Neuronal stem cell (in vitro differentiated cells): ENCODE measurements at regions not wholly inside any gene's neighbourhood (a gene's known extent, or its start where the extent isn't known, plus 50 kb on each side); places are given as distances from the start of the nearest gene placed in this dataset.

Experiments
- DNase-seq: peaks from one replicate; pipeline ENCODE4 v3.0.0-alpha.2; 2013; ENCODE audit warnings: low spot score
- H2AFZ ChIP-seq: one replicate; pipeline ENCODE4 v1.6.1; 2013; ENCODE audit warnings: mild to moderate bottlenecking, low read length, inconsistent platforms
- H2AK5ac ChIP-seq: 2 replicates; pipeline ENCODE4 v1.6.1; 2013; ENCODE audit warnings: low read depth, mild to moderate bottlenecking, inconsistent platforms, low read length, moderate library complexity, mixed read lengths
- H2BK120ac ChIP-seq: 2 replicates; pipeline ENCODE4 v1.6.1; 2013; ENCODE audit warnings: low read depth, mild to moderate bottlenecking, inconsistent platforms, low read length, moderate library complexity, mixed read lengths
- H2BK12ac ChIP-seq: one replicate; pipeline ENCODE4 v1.6.1; 2013; ENCODE audit warnings: low read length, inconsistent platforms
- H2BK15ac ChIP-seq: 2 replicates; pipeline ENCODE4 v1.6.1; 2013; ENCODE audit warnings: mild to moderate bottlenecking, low read length, inconsistent platforms, mixed read lengths
- H2BK5ac ChIP-seq: one replicate; pipeline ENCODE4 v1.6.1; 2013; ENCODE audit warnings: inconsistent platforms, mild to moderate bottlenecking, low read length, moderate library complexity
- H3K14ac ChIP-seq: one replicate; pipeline ENCODE4 v1.6.1; 2013; ENCODE audit warnings: low read length, inconsistent platforms
- H3K18ac ChIP-seq: 2 replicates; pipeline ENCODE4 v1.6.1; 2013; ENCODE audit warnings: low read length, inconsistent platforms
- H3K23ac ChIP-seq: 2 replicates; pipeline ENCODE4 v1.6.1; 2013; ENCODE audit warnings: low read depth, mild to moderate bottlenecking, mixed read lengths, low read length, inconsistent platforms; ENCODE audit not compliant: poor library complexity
- H3K27ac ChIP-seq: replicated peaks from 3 replicates; pipeline ENCODE4 v1.5.1; 2013; ENCODE audit warnings: low read length, inconsistent platforms
- H3K27me3 ChIP-seq, 3 experiments: 2 replicates each; pipeline ENCODE4 v1.6.1; 2013; ENCODE audit warnings: low read length in 3 of 3, mild to moderate bottlenecking in 2 of 3, inconsistent platforms in 1 of 3, low read depth in 1 of 3, mixed read lengths in 1 of 3, moderate library complexity in 1 of 3; ENCODE audit not compliant: control insufficient read depth in 3 of 3, insufficient read depth in 3 of 3
- H3K36me3 ChIP-seq, 2 donors: replicated peaks in 1 of 2; 2 replicates each; pipeline ENCODE4 v1.6.1; 2013; ENCODE audit warnings: low read length in 2 of 2; ENCODE audit not compliant: control insufficient read depth in 2 of 2, insufficient read depth in 2 of 2
- H3K4ac ChIP-seq: 2 replicates; pipeline ENCODE4 v1.6.1; 2013; ENCODE audit warnings: inconsistent platforms, mild to moderate bottlenecking, low read length, moderate library complexity
- H3K4me1 ChIP-seq, 2 donors: 1 replicate in 1 of 2; 2 replicates in 1 of 2; pipeline ENCODE4 v1.6.1; 2013; ENCODE audit warnings: low read length in 2 of 2, low read depth in 1 of 2; ENCODE audit not compliant: control insufficient read depth in 2 of 2, insufficient read depth in 1 of 2
- H3K4me2 ChIP-seq: one replicate; pipeline ENCODE4 v1.6.1; 2013; ENCODE audit warnings: mild to moderate bottlenecking, low read length, inconsistent platforms; ENCODE audit not compliant: insufficient read depth, poor library complexity, severe bottlenecking
- H3K4me3 ChIP-seq, 2 donors: 2 replicates each; pipeline ENCODE4 v1.5.1; 2013; ENCODE audit warnings: low read length in 2 of 2, mild to moderate bottlenecking in 2 of 2, inconsistent platforms in 1 of 2, moderate library complexity in 1 of 2
- H3K79me1 ChIP-seq: one replicate; pipeline ENCODE4 v1.6.1; 2013; ENCODE audit warnings: low read depth, mild to moderate bottlenecking, inconsistent platforms, low read length, moderate library complexity
- H3K9ac ChIP-seq: one replicate; pipeline ENCODE4 v1.6.1; 2013; ENCODE audit warnings: mild to moderate bottlenecking, low read depth, low read length, inconsistent platforms; ENCODE audit not compliant: poor library complexity
- H3K9me3 ChIP-seq, 2 donors: replicated peaks in 1 of 2; 2 replicates each; pipeline versions ENCODE3 to v1.6.1; 2013; ENCODE audit warnings: low read length in 2 of 2, mild to moderate bottlenecking in 2 of 2, inconsistent platforms in 1 of 2, low read depth in 1 of 2, mixed read lengths in 1 of 2, moderate library complexity in 1 of 2; ENCODE audit not compliant: control insufficient read depth in 2 of 2, insufficient read depth in 1 of 2
- H4K8ac ChIP-seq: one replicate; pipeline ENCODE4 v1.6.1; 2013; ENCODE audit warnings: low read depth, mild to moderate bottlenecking, inconsistent platforms, low read length, moderate library complexity
- H4K91ac ChIP-seq: one replicate; pipeline ENCODE4 v1.6.1; 2013; ENCODE audit warnings: low read length, low read depth, mild to moderate bottlenecking, inconsistent platforms; ENCODE audit not compliant: poor library complexity
- WGBS, 2 donors: extraction: QIAGEN DNeasy Blood & Tissue Kit; methylation state at CpG; one replicate each; pipeline ENCODE4 v1.1.7; 2013; ENCODE audit warnings: missing lambda C conversion rate in 2 of 2, mixed read lengths in 1 of 2; ENCODE audit not compliant: insufficient read length in 2 of 2, insufficient replicate concordance in 1 of 2; ENCODE audit errors: extremely low coverage in 2 of 2; 5-methylcytosine and 5-hydroxymethylcytosine counted together

DNA sequence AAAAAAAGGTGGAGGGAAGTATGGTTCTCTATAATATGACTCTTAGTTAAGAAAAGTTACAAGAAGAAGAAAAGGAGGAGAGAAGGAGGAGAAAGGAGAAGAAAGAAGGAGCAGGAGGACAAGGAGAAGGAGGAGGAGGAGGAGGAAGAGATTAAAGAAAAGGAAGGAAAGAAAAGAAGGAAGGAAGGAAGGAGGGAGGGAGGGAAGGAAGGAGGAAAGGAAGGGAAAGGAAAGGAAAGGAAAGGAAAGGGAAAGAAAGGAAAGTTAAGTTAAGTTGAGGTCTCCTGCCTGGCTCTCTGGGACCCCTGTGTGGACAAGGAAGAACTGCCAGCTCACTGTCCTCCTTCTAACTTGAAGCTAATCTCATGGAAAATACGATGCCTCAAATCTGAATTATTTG lies 429.5 kb downstream of the TSHZ3 start:
- H3K23ac ChIP-seq = no peak overlapping the region
- no peak overlapping the region for H3K18ac ChIP-seq
- H3K9me3 ChIP-seq = no peaks in the 10 kb centered on the region
- no peak overlapping the region for H2BK120ac ChIP-seq
- DNase-seq = no peak
- H2BK5ac ChIP-seq = no peak overlapping the region
- no peak overlapping the region for H3K14ac ChIP-seq
- H3K4me2 ChIP-seq = no peak overlapping the region
- H4K8ac ChIP-seq = no peak overlapping the region
- no CpG with 5 or more reads among the region's 1 CpG for WGBS, 2 donors
- H3K27me3 ChIP-seq = peaks cover 0 to 4% (median 0%) of the 10 kb centered on the region in 3 experiments
- H3K4me1 ChIP-seq = no peaks in the 10 kb centered on the region
- H3K27ac ChIP-seq = no peak overlapping the region
- no peak overlapping the region for H2BK12ac ChIP-seq
- no peak overlapping the region for H2BK15ac ChIP-seq
- H3K36me3 ChIP-seq = no peaks in the 10 kb centered on the region
- H3K9ac ChIP-seq = no peak overlapping the region
- H2AFZ ChIP-seq = no peak overlapping the region
- no peaks in the 10 kb centered on the region for H3K79me1 ChIP-seq
- no peak overlapping the region for H4K91ac ChIP-seq
- H3K4ac ChIP-seq = no peak overlapping the region
- H2AK5ac ChIP-seq = no peak overlapping the region
- no peak overlapping the region for H3K4me3 ChIP-seq

DNA sequence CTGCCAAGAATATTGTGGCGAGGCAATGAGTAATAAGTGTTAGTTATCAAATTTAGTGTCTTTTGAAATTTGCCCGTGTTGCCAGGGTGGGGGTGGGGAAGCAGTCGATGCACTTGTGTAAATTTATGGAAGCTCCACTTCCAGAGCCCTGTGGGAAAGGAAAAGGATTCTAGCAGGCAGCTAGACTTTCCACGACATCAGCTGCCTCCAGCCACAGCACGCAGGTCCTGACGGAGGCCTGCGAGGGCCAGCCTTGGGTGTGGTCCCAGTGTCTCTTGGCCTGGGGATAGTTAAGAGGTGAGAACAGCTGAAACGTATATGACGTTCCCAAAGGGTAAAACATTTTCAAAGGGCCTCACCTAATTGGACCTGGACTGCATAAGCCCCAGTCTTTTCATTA lies 433.0 kb downstream of the TSHZ3 start:
- DNase-seq = no peak
- no peak overlapping the region for H3K4ac ChIP-seq
- H3K23ac ChIP-seq = no peak overlapping the region
- H2AK5ac ChIP-seq = no peak overlapping the region
- H3K27ac ChIP-seq = no peak overlapping the region
- H3K79me1 ChIP-seq = no peaks in the 10 kb centered on the region
- no peak overlapping the region for H2BK12ac ChIP-seq
- H3K36me3 ChIP-seq = no peaks in the 10 kb centered on the region
- no peak overlapping the region for H2BK15ac ChIP-seq
- H3K4me1 ChIP-seq = peaks cover 0 to 2% of the 10 kb centered on the region in 2 donors
- no peak overlapping the region for H4K91ac ChIP-seq
- H3K4me2 ChIP-seq = no peak overlapping the region
- H3K27me3 ChIP-seq = peaks cover 0 to 5% (median 0%) of the 10 kb centered on the region in 3 experiments
- no peaks in the 10 kb centered on the region for H3K9me3 ChIP-seq
- no peak overlapping the region for H4K8ac ChIP-seq
- H3K4me3 ChIP-seq = no peak overlapping the region
- H2BK120ac ChIP-seq = no peak overlapping the region
- no peak overlapping the region for H3K14ac ChIP-seq
- H2BK5ac ChIP-seq = no peak overlapping the region
- H2AFZ ChIP-seq = no peak overlapping the region
- no peak overlapping the region for H3K9ac ChIP-seq
- WGBS, 2 donors = no CpG with 5 or more reads among the region's 9 CpGs
- H3K18ac ChIP-seq = no peak overlapping the region

DNA sequence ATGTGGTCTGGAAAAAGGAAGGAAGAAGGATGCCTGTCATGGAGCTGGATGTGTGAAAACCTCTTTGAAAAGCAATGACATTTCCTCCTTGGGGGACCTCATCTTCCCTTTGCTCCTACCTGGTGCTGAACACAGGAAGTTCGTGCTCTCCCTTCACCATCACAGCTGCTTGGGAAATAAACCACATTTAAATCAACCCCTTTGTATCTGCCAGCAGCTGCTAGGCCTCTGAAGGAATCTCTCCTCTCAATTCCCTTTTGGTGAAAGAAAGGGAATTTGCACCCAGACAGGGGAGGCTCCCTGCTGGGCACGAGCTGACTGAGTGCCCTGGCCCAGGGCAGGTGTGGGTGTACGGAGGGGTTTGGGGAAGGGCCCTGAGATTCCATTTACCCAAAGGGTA lies 437.7 kb downstream of the TSHZ3 start:
- peaks cover 0 to 2% of the 10 kb centered on the region in 2 donors for H3K4me1 ChIP-seq
- H3K27ac ChIP-seq = no peak overlapping the region
- no peak overlapping the region for H3K23ac ChIP-seq
- H3K9ac ChIP-seq = no peak overlapping the region
- no peak overlapping the region for H2BK15ac ChIP-seq
- no peak overlapping the region for H3K14ac ChIP-seq
- H2BK12ac ChIP-seq = no peak overlapping the region
- H2BK5ac ChIP-seq = peak overlapping the region; percentile 0
- H4K91ac ChIP-seq = no peak overlapping the region
- H2AK5ac ChIP-seq = no peak overlapping the region
- H3K27me3 ChIP-seq = peaks cover 0 to 5% (median 0%) of the 10 kb centered on the region in 3 experiments
- no peak overlapping the region for H4K8ac ChIP-seq
- no peak overlapping the region for H2BK120ac ChIP-seq
- H3K4me3 ChIP-seq = no peak overlapping the region
- no CpG with 5 or more reads among the region's 3 CpGs for WGBS, 2 donors
- no peak overlapping the region for H3K4ac ChIP-seq
- no peaks in the 10 kb centered on the region for H3K9me3 ChIP-seq
- no peak overlapping the region for H2AFZ ChIP-seq
- H3K4me2 ChIP-seq = no peak overlapping the region
- H3K18ac ChIP-seq = peak overlapping the region; percentile 2
- H3K79me1 ChIP-seq = no peaks in the 10 kb centered on the region
- no peaks in the 10 kb centered on the region for H3K36me3 ChIP-seq
- no peak for DNase-seq

DNA sequence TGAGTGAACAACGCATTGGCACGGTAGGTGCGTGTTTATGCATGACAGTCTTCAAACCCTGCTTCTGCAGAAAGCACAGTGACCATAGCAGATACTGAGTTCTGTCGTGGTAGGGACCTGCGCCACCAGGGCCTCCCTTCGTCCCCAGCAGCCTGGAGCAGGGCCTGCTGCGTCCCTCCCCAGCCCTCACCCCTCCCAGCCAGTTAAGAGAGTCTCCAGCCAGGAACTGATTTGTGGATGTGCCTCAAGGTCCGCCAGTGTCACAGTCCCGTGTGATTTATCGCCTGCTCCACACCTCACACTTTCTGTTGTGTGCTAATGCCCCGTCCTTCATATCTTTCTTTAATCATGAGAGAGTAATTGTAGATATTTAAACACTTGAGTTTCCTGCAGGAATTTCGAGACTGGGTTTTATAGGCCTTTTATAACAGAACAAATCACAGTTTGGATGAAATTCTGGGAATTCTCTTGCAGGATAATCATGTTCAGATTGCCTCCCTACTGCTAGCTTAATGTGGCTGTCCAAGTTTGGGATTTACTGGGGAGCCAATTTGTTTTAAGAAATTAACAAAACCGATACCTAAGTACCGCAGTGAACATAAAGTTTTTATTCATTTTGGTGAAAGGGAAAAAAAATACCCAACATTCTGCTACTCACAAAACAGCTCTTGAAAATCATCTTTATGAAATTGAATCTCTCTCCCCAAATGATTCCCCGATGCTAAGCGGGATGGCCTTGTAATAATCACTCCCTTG lies 438.6 kb downstream of the TSHZ3 start:
- Histone ChIP-seq H2BK120ac (no peak overlapping the region), H3K23ac (no peak overlapping the region), H3K18ac (peak overlapping the region; percentile 66), H4K91ac (no peak overlapping the region), H3K4me1 (peaks cover 0 to 2% of the 10 kb centered on the region in 2 donors), H3K4me3 (no peak overlapping the region), H3K14ac (no peak overlapping the region), H2BK12ac (no peak overlapping the region), H3K9me3 (no peaks in the 10 kb centered on the region), H4K8ac (no peak overlapping the region), H2AK5ac (no peak overlapping the region), H3K79me1 (no peaks in the 10 kb centered on the region), H2BK15ac (no peak overlapping the region), H3K36me3 (no peaks in the 10 kb centered on the region), H3K9ac (no peak overlapping the region), H2AFZ (no peak overlapping the region), H3K4me2 (no peak overlapping the region), H3K27ac (no peak overlapping the region), H3K27me3 (peaks cover 0 to 5% (median 0%) of the 10 kb centered on the region in 3 experiments), H2BK5ac (no peak overlapping the region), H3K4ac (no peak overlapping the region)
- WGBS, 2 donors = no CpG with 5 or more reads among the region's 16 CpGs
- no peak for DNase-seq
